Mucosa of rectum (tissue), 2 donors: ENCODE measurements at regions not wholly inside any gene's neighbourhood (a gene's known extent, or its start where the extent isn't known, plus 50 kb on each side); places are given as distances from the start of the nearest gene placed in this dataset.
A peak's percentile ranks its signal among the peaks of the same experiment; 100 is the strongest.

Experiments
- H3K27ac ChIP-seq, 2 donors: one replicate each; pipeline ENCODE4 v1.7.0; 2013; ENCODE audit warnings: inconsistent platforms in 2 of 2, low read depth in 2 of 2, low read length in 2 of 2
- H3K27me3 ChIP-seq, 2 donors: one replicate each; pipeline ENCODE4 v1.7.0; 2013; ENCODE audit warnings: low read length in 2 of 2; ENCODE audit not compliant: control insufficient read depth in 2 of 2, insufficient read depth in 2 of 2
- H3K36me3 ChIP-seq, 2 donors: one replicate each; pipeline ENCODE4 v1.7.0; 2013; ENCODE audit warnings: low read length in 2 of 2; ENCODE audit not compliant: control insufficient read depth in 2 of 2, insufficient read depth in 2 of 2
- H3K4me1 ChIP-seq, 2 donors: one replicate each; pipeline ENCODE4 v1.7.0; 2013; ENCODE audit warnings: low read length in 2 of 2, mild to moderate bottlenecking in 1 of 2; ENCODE audit not compliant: control insufficient read depth in 2 of 2, insufficient read depth in 2 of 2
- H3K4me3 ChIP-seq, 2 donors: one replicate each; pipeline ENCODE4 v1.7.0; 2013; ENCODE audit warnings: low read length in 2 of 2
- H3K9ac ChIP-seq, 2 donors: one replicate each; pipeline ENCODE4 v1.7.0; 2013; ENCODE audit warnings: low read length in 2 of 2, low read depth in 1 of 2, mild to moderate bottlenecking in 1 of 2
- H3K9me3 ChIP-seq, 2 donors: one replicate each; pipeline ENCODE4 v1.7.0; 2013; ENCODE audit warnings: low read length in 2 of 2; ENCODE audit not compliant: control insufficient read depth in 2 of 2
- donor health status: healthy.
- donor health status: Normal muscosa, but diverticular disease.

GRCh38 chr1:169031566-169032224 is 74.8 kb upstream of the ATP1B1 start:
- Histone ChIP-seq H3K4me1 (no peaks in the 10 kb centered on the region), H3K27ac (no peak overlapping the region), H3K27me3 (no peaks in the 10 kb centered on the region), H3K4me3 (no peak overlapping the region), H3K36me3 (no peaks in the 10 kb centered on the region), H3K9ac (no peak overlapping the region), H3K9me3 (no peaks in the 10 kb centered on the region)

- Histone ChIP-seq H3K36me3 (no peaks in the 10 kb centered on the region), H3K4me1 (peaks cover 6 to 13% of the 10 kb centered on the region in 2 donors), H3K27me3 (no peaks in the 10 kb centered on the region), H3K9me3 (no peaks in the 10 kb centered on the region), H3K9ac (no peak overlapping the region), H3K4me3 (no peak overlapping the region), H3K27ac (no peak overlapping the region)
These were observed 65.1 kb upstream of the ATP1B1 start for GRCh38 chr1:169041366-169041765.

- H3K9me3 ChIP-seq: no peaks in the 10 kb centered on the region
- H3K4me3 ChIP-seq: no peak overlapping the region
- H3K9ac ChIP-seq: no peak overlapping the region
- H3K36me3 ChIP-seq: no peaks in the 10 kb centered on the region
- H3K4me1 ChIP-seq: peaks cover 6 to 21% of the 10 kb centered on the region in 2 donors
- no peak overlapping the region for H3K27ac ChIP-seq
- no peaks in the 10 kb centered on the region for H3K27me3 ChIP-seq
These were observed 64.1 kb upstream of the ATP1B1 start for GRCh38 chr1:169042377-169042776.

- Histone ChIP-seq H3K36me3 (no peaks in the 10 kb centered on the region), H3K4me3 (no peak overlapping the region), H3K4me1 (peaks cover 9 to 33% of the 10 kb centered on the region in 2 donors), H3K9ac (no peak overlapping the region), H3K9me3 (no peaks in the 10 kb centered on the region), H3K27me3 (no peaks in the 10 kb centered on the region), H3K27ac (peak overlapping the region in 1 of 2 donors; percentile 25)
These were observed 62.7 kb upstream of the ATP1B1 start for GRCh38 chr1:169043823-169044222.

GRCh38 chr1:169044296-169044695 is 62.2 kb upstream of the ATP1B1 start:
- Histone ChIP-seq H3K4me1 (peaks cover 9 to 33% of the 10 kb centered on the region in 2 donors), H3K27me3 (no peaks in the 10 kb centered on the region), H3K9me3 (no peaks in the 10 kb centered on the region), H3K9ac (no peak overlapping the region), H3K36me3 (no peaks in the 10 kb centered on the region), H3K27ac (peak overlapping the region in 1 of 2 donors; percentile 25), H3K4me3 (no peak overlapping the region)

- no peaks in the 10 kb centered on the region for H3K27me3 ChIP-seq
- H3K9ac ChIP-seq: no peak overlapping the region
- no peak overlapping the region for H3K4me3 ChIP-seq
- no peak overlapping the region for H3K27ac ChIP-seq
- H3K36me3 ChIP-seq: no peaks in the 10 kb centered on the region
- no peaks in the 10 kb centered on the region for H3K9me3 ChIP-seq
- peaks cover 9 to 33% of the 10 kb centered on the region in 2 donors for H3K4me1 ChIP-seq
These were observed 61.5 kb upstream of the ATP1B1 start for GRCh38 chr1:169044971-169045370.

GRCh38 chr1:169046671-169047070 is 59.8 kb upstream of the ATP1B1 start:
- H3K27me3 ChIP-seq: no peaks in the 10 kb centered on the region
- peak overlapping the region; percentile 16 to 35 for H3K9ac ChIP-seq
- no peak overlapping the region for H3K4me3 ChIP-seq
- no peaks in the 10 kb centered on the region for H3K36me3 ChIP-seq
- H3K9me3 ChIP-seq: no peaks in the 10 kb centered on the region
- H3K4me1 ChIP-seq: peaks cover 9 to 33% of the 10 kb centered on the region in 2 donors
- peak overlapping the region; percentile 83 to 92 for H3K27ac ChIP-seq

- Histone ChIP-seq H3K9ac (peak overlapping the region; percentile 16 to 35), H3K9me3 (no peaks in the 10 kb centered on the region), H3K4me1 (peaks cover 12 to 37% of the 10 kb centered on the region in 2 donors), H3K36me3 (no peaks in the 10 kb centered on the region), H3K27me3 (no peaks in the 10 kb centered on the region), H3K27ac (peak overlapping the region; percentile 83 to 92), H3K4me3 (no peak overlapping the region)
These were observed 59.4 kb upstream of the ATP1B1 start for GRCh38 chr1:169047074-169047473.

GRCh38 chr1:169048043-169048442 is 58.4 kb upstream of the ATP1B1 start:
- peak overlapping the region; percentile 83 to 92 for H3K27ac ChIP-seq
- no peaks in the 10 kb centered on the region for H3K27me3 ChIP-seq
- no peak overlapping the region for H3K4me3 ChIP-seq
- H3K36me3 ChIP-seq: no peaks in the 10 kb centered on the region
- H3K9me3 ChIP-seq: no peaks in the 10 kb centered on the region
- H3K4me1 ChIP-seq: peaks cover 15 to 45% of the 10 kb centered on the region in 2 donors
- H3K9ac ChIP-seq: no peak overlapping the region

GRCh38 chr1:169049258-169049938 is 57.1 kb upstream of the ATP1B1 start:
- no peak overlapping the region for H3K27ac ChIP-seq
- H3K4me1 ChIP-seq: peaks cover 17 to 43% of the 10 kb centered on the region in 2 donors
- H3K27me3 ChIP-seq: no peaks in the 10 kb centered on the region
- H3K9me3 ChIP-seq: no peaks in the 10 kb centered on the region
- no peaks in the 10 kb centered on the region for H3K36me3 ChIP-seq
- H3K9ac ChIP-seq: no peak overlapping the region
- H3K4me3 ChIP-seq: no peak overlapping the region
